Osteoblast (primary cell): ENCODE measurements at regions not wholly inside any gene's neighbourhood (a gene's known extent, or its start where the extent isn't known, plus 50 kb on each side); places are given as distances from the start of the nearest gene placed in this dataset.

Experiments used
- DNase-seq: peaks from one replicate; pipeline ENCODE4 v3.0.0; 2011; ENCODE audit warnings: low spot score, mixed read lengths; ENCODE audit not compliant: insufficient read length; ENCODE audit errors: missing footprints
- H2AFZ ChIP-seq: 2 replicates; pipeline ENCODE4 v1.6.0; 2011; ENCODE audit warnings: mild to moderate bottlenecking, low read length
- H3K27ac ChIP-seq: 2 replicates; pipeline ENCODE4 v1.5.1; 2011; ENCODE audit warnings: mild to moderate bottlenecking, low read depth, low read length, moderate library complexity
- H3K27me3 ChIP-seq: 2 replicates; pipeline ENCODE4 v1.6.0; 2012; ENCODE audit warnings: mild to moderate bottlenecking, control low read depth, inconsistent platforms, low read length, moderate library complexity; ENCODE audit not compliant: insufficient read depth
- H3K36me3 ChIP-seq: 2 replicates; pipeline ENCODE4 v1.5.1; 2011; ENCODE audit warnings: mild to moderate bottlenecking, low read length, control low read depth, moderate library complexity; ENCODE audit not compliant: insufficient read depth
- H3K4me1 ChIP-seq: 2 replicates; pipeline ENCODE4 v1.5.1; 2011; ENCODE audit warnings: mild to moderate bottlenecking, low read length, control low read depth, moderate library complexity; ENCODE audit not compliant: insufficient read depth
- H3K4me2 ChIP-seq: 2 replicates; pipeline ENCODE4 v1.6.0; 2011; ENCODE audit warnings: mild to moderate bottlenecking, low read length; ENCODE audit not compliant: insufficient read depth
- H3K4me3 ChIP-seq: fragments of 200-600 bp; sonication (generic); 3 replicates; pipeline ENCODE4 v1.5.1; 2012; ENCODE audit warnings: mild to moderate bottlenecking, low read length, inconsistent platforms; ENCODE audit not compliant: insufficient read depth
- H3K79me2 ChIP-seq: 2 replicates; pipeline ENCODE4 v1.6.0; 2012; ENCODE audit warnings: mild to moderate bottlenecking, low read length, control low read depth, inconsistent platforms; ENCODE audit not compliant: insufficient read depth
- H3K9me3 ChIP-seq: 2 replicates; pipeline ENCODE4 v1.5.1; 2011; ENCODE audit warnings: low read depth, low read length, control low read depth
- H4K20me1 ChIP-seq: 2 replicates; pipeline ENCODE4 v1.6.0; 2012; ENCODE audit warnings: mild to moderate bottlenecking, low read length, control low read depth; ENCODE audit not compliant: insufficient read depth
- CTCF ChIP-seq: IDR thresholded peaks from 2 replicates; pipeline ENCODE4 v1.5.1; 2011; ENCODE audit warnings: mild to moderate bottlenecking, low read depth, low read length, moderate library complexity; ENCODE audit errors: extremely low read depth

- peak overlapping the region; percentile 11 for H2AFZ ChIP-seq
- no peak for TF ChIP-seq CTCF
- H3K4me2 ChIP-seq: no peak overlapping the region
- no peak for DNase-seq
- no peak overlapping the region for H3K4me3 ChIP-seq
- H3K4me1 ChIP-seq: peaks cover 18% of the 10 kb centered on the region
- H3K27me3 ChIP-seq: no peaks in the 10 kb centered on the region
- H3K79me2 ChIP-seq: no peaks in the 10 kb centered on the region
- H3K27ac ChIP-seq: peak overlapping the region; percentile 7
- H3K9me3 ChIP-seq: no peaks in the 10 kb centered on the region
- no peaks in the 10 kb centered on the region for H4K20me1 ChIP-seq
- no peaks in the 10 kb centered on the region for H3K36me3 ChIP-seq
These were observed 632.7 kb downstream of the RFPL4B start for GRCh38 chr6:112979830-112980229.

GRCh38 chr6:112980676-112981075, 633.5 kb downstream of the RFPL4B start:
- Histone ChIP-seq H3K27me3 (no peaks in the 10 kb centered on the region), H3K27ac (no peak overlapping the region), H2AFZ (no peak overlapping the region)

GRCh38 chr6:112983713-112984261, 636.7 kb downstream of the RFPL4B start:
- Histone ChIP-seq H3K9me3 (no peaks in the 10 kb centered on the region), H3K4me3 (no peak overlapping the region), H3K4me2 (no peak overlapping the region), H3K27me3 (no peaks in the 10 kb centered on the region), H3K79me2 (no peaks in the 10 kb centered on the region), H4K20me1 (no peaks in the 10 kb centered on the region), H2AFZ (no peak overlapping the region), H3K4me1 (peaks cover 18% of the 10 kb centered on the region), H3K27ac (no peak overlapping the region), H3K36me3 (no peaks in the 10 kb centered on the region)
- no peak for TF ChIP-seq CTCF
- DNase-seq: no peak

More at GRCh38 chr6:112980676-112981075, 633.5 kb downstream of the RFPL4B start:
- no peak overlapping the region for H3K4me2 ChIP-seq
- no peaks in the 10 kb centered on the region for H4K20me1 ChIP-seq
- no peaks in the 10 kb centered on the region for H3K9me3 ChIP-seq
- no peak overlapping the region for H3K4me3 ChIP-seq
- DNase-seq: no peak
- H3K79me2 ChIP-seq: no peaks in the 10 kb centered on the region
- peaks cover 18% of the 10 kb centered on the region for H3K4me1 ChIP-seq
- no peaks in the 10 kb centered on the region for H3K36me3 ChIP-seq
- TF ChIP-seq CTCF: no peak

- Histone ChIP-seq H3K4me1 (peaks cover 9% of the 10 kb centered on the region), H3K4me3 (no peak overlapping the region), H3K9me3 (no peaks in the 10 kb centered on the region), H3K79me2 (no peaks in the 10 kb centered on the region), H2AFZ (no peak overlapping the region), H3K27ac (no peak overlapping the region), H3K36me3 (no peaks in the 10 kb centered on the region), H3K27me3 (no peaks in the 10 kb centered on the region), H3K4me2 (no peak overlapping the region), H4K20me1 (no peaks in the 10 kb centered on the region)
- no peak for DNase-seq
- TF ChIP-seq CTCF: no peak
These were observed 637.8 kb downstream of the RFPL4B start for GRCh38 chr6:112984899-112985298.
